Kasumi-1 (cell line): ENCODE measurements at regions not wholly inside any gene's neighbourhood (a gene's known extent, or its start where the extent isn't known, plus 50 kb on each side); places are given as distances from the start of the nearest gene placed in this dataset.
"Not testable (repeated sequence)": the region's sequence is repeated elsewhere in the genome, so short reads cannot be mapped to it uniquely, and the experiment has no call there.

ENCODE experiments used
- DNase-seq, 2 experiments: peaks; one replicate each; lab custom pipeline; 2025; lab: John Stamatoyannopoulos, UW

GRCh38 chr9:589723-590122 is 251.8 kb upstream of the DMRT1 start:
- peak; percentile 3 to 12 for DNase-seq

GRCh38 chr9:591292-591691 is 250.2 kb upstream of the DMRT1 start:
- no peak for DNase-seq

GRCh38 chr9:592225-592624 is 249.3 kb upstream of the DMRT1 start:
- no peak for DNase-seq

- DNase-seq: no peak
Observed at GRCh38 chr9:592733-593132, 248.8 kb upstream of the DMRT1 start.

- no peak for DNase-seq
Observed at GRCh38 chr9:593809-594208, 247.7 kb upstream of the DMRT1 start.

- DNase-seq: no peak
Observed at GRCh38 chr9:596703-597102, 244.8 kb upstream of the DMRT1 start.

GRCh38 chr9:600006-600405 is 241.5 kb upstream of the DMRT1 start:
- DNase-seq: no peak

- DNase-seq: no peak
Observed at GRCh38 chr9:602716-603115, 238.8 kb upstream of the DMRT1 start.

- no peak for DNase-seq
Observed at GRCh38 chr9:603126-603525, 238.4 kb upstream of the DMRT1 start.

- no peak for DNase-seq
Observed at GRCh38 chr9:607417-607816, 234.1 kb upstream of the DMRT1 start.

- DNase-seq: peak; percentile 92 to 93
Observed at GRCh38 chr9:613771-614347, 227.6 kb upstream of the DMRT1 start.

- DNase-seq: peak in 1 of 2 experiments; percentile 7
Observed at GRCh38 chr9:614431-614830, 227.1 kb upstream of the DMRT1 start.

- DNase-seq: no peak
Observed at GRCh38 chr9:615756-616155, 225.7 kb upstream of the DMRT1 start.

- no peak for DNase-seq
Observed at GRCh38 chr9:616694-617093, 224.8 kb upstream of the DMRT1 start.

- no peak for DNase-seq
Observed at GRCh38 chr9:617445-618085, 223.9 kb upstream of the DMRT1 start.

- DNase-seq: no peak
Observed at GRCh38 chr9:618478-618877, 223.0 kb upstream of the DMRT1 start.

- no peak for DNase-seq
Observed at GRCh38 chr9:621201-621855, 220.2 kb upstream of the DMRT1 start.

GRCh38 chr9:624935-625500 is 216.5 kb upstream of the DMRT1 start:
- DNase-seq: no peak

GRCh38 chr9:625613-626012 is 215.9 kb upstream of the DMRT1 start:
- DNase-seq: no peak

GRCh38 chr9:626114-626513 is 215.4 kb upstream of the DMRT1 start:
- not testable (repeated sequence) for DNase-seq

GRCh38 chr9:626596-626995 is 214.9 kb upstream of the DMRT1 start:
- no peak for DNase-seq

GRCh38 chr9:627336-627970 is 214.0 kb upstream of the DMRT1 start:
- DNase-seq: no peak

- no peak for DNase-seq
Observed at GRCh38 chr9:629146-629545, 212.4 kb upstream of the DMRT1 start.
